DND-41 (cell line): ENCODE measurements at regions not wholly inside any gene's neighbourhood (a gene's known extent, or its start where the extent isn't known, plus 50 kb on each side); places are given as distances from the start of the nearest gene placed in this dataset.

Experiments
- CTCF ChIP-seq: IDR thresholded peaks from 2 replicates; pipeline ENCODE4 v1.5.1; 2012; ENCODE audit warnings: borderline replicate concordance, low read length, moderate library complexity, mild to moderate bottlenecking; ENCODE audit not compliant: poor library complexity, severe bottlenecking; ENCODE audit errors: extremely low read depth
- EZH2 ChIP-seq: IDR thresholded peaks from 3 replicates; pipeline ENCODE4 v1.6.1; 2012; ENCODE audit warnings: borderline replicate concordance, low read depth, mild to moderate bottlenecking, moderate library complexity, low read length, inconsistent platforms; ENCODE audit not compliant: severe bottlenecking

GRCh38 chr2:220669324-220669723 lies 902.8 kb downstream of the EPHA4 start:
- TF ChIP-seq CTCF (no peak), EZH2 (no peak)
